SH-SY5Y (cell line): ENCODE measurements at regions not wholly inside any gene's neighbourhood (a gene's known extent, or its start where the extent isn't known, plus 50 kb on each side); places are given as distances from the start of the nearest gene placed in this dataset.

Experiments used
- GATA2 ChIP-seq: IDR thresholded peaks from 2 replicates; pipeline ENCODE4 v1.6.1; 2011; ENCODE audit warnings: mild to moderate bottlenecking, low read depth, low read length
- GATA3 ChIP-seq: IDR thresholded peaks from 2 replicates; pipeline ENCODE4 v1.6.1; 2011; ENCODE audit warnings: low read depth, mild to moderate bottlenecking, low read length, moderate library complexity

GRCh38 chr4:179415847-179416223, 1973.6 kb upstream of the AGA start:
- TF ChIP-seq GATA2: no peak
- no peak for TF ChIP-seq GATA3
